ENCODE measurements at regions not wholly inside any gene's neighbourhood (a gene's known extent, or its start where the extent isn't known, plus 50 kb on each side); places are given as distances from the start of the nearest gene placed in this dataset.
"Not testable (repeated sequence)": the region's sequence is repeated elsewhere in the genome, so short reads cannot be mapped to it uniquely, and the experiment has no call there.

DNA sequence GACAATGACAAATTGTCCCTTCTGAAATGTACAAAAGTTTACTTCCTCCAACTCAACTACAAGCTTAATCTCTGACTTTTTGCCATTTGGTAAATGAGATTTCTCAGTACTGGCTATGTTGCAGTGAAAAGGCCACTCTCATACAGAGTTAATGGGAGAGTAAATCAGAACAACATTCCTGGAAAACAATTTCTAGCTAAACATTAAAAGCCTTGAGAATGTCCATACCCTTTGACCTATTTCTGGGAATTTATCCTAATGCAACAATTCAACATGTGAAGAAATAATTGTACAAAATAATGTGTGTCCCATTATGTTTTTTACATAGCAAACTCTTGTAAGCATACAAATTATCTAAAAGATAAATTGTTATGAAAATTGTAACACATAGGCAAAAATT, 56.3 kb upstream of the SPEF2 start:
- no peak for FAIRE-seq

DNA sequence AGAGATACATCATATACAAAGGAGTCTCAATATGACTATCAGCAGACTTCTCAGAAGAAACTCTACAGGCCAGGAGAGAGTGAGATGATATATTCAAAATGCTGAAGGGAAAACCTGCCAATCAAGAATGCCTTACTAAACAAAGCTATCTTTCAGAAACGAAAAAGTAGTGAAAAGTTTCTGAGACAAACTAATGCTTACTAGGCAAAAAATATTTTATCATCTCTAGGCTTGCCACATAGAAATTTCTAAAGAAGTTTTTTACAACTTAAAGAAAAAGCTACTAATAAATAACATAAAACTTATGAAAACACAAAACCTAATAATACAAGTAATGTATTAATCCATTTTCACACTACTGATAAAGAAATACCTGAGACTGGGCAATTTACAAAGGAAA, 59.9 kb upstream of the SPEF2 start:
- no peak for FAIRE-seq

DNA sequence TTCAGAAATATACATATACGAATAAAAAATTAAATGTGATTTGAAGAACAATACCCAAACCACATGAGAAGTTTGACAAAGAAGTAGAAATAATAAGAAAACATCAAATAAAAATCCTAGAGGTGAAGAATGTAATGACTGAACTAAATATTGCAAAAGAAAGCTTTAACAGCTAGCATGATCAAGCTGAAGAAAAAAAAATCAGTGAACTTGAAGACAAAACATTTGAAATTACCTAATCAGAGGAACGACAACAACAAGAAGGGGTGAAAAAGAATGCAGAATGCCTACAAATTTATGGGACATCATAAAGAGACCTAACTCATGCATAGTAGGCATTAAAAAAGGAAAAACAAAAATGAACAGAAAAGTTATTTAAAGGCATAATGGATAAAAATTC, 60.5 kb upstream of the SPEF2 start:
- no peak for FAIRE-seq

GRCh38 chr5:35554016-35554415, 63.6 kb upstream of the SPEF2 start:
- FAIRE-seq: no peak

GRCh38 chr5:35545190-35545589, 72.5 kb upstream of the SPEF2 start:
- FAIRE-seq: no peak

- no peak for FAIRE-seq
Observed at GRCh38 chr5:35543408-35543807, 74.3 kb upstream of the SPEF2 start.

DNA sequence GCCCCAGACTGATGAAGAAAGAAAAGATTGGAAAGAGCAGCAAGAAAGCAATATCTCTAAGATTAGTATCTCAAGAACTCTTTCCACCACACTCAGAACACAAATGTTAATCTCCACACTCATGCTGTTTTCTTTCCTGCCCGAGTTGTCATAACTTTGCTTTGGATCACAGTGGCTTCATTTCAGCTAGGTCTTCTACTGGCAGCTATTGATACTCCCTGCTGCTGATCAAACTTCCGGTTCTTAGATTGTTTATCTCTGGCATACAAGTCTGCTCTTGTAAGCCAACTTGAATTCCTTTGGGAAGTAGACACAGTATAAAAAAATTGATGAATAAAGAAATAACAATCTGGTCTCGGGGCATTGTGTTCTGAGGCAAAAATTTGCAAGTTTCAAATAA, 77.7 kb upstream of the SPEF2 start:
- no peak for FAIRE-seq

- no peak for FAIRE-seq
Observed at GRCh38 chr5:35538198-35538931, 79.3 kb upstream of the SPEF2 start.

DNA sequence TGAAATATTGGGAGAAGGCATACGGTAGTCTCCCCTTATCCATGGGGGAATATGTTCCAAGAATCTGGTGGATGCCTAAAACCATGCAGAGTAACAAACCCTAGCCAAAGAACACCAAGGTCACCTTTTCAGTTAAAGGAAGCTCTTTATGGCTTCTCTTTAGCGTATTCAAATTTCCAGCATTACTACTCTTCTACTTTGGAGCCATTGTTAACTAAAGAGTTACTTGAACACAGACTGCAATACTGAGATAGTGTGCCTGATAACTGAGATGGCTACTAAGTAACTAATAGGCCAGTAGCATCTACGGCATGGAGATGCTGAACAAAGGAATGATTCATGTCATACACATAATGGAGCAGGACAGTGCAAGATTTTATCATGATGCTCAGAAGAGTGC, 84.5 kb upstream of the SPEF2 start:
- FAIRE-seq: no peak

- not testable (repeated sequence) for FAIRE-seq
Observed at GRCh38 chr5:35531553-35531952, 86.1 kb upstream of the SPEF2 start.

- no peak for FAIRE-seq
Observed at GRCh38 chr5:35518104-35518503, 99.6 kb upstream of the SPEF2 start.

GRCh38 chr5:35516271-35516670, 101.4 kb upstream of the SPEF2 start:
- FAIRE-seq: no peak

- no peak for FAIRE-seq
Observed at GRCh38 chr5:35513612-35514011, 104.1 kb upstream of the SPEF2 start.

DNA sequence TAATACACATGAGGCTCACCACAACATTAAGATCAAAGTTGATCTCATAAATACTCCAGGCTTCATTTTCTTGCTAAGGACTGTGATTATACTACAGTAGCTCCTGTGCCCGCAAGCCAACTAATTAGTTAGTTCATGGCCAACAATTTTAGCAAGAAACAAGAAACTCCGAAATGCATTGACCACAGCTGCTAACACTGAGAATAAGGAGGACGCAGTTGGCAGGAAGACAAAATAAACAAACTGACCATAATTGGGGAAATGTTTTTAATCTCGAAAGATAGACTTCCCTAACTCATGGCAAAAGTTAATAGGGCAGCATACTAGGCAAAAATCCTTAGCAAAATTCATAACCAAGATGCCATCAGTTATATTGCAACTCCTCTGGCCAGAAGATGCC, 115.5 kb upstream of the SPEF2 start:
- FAIRE-seq: no peak

GRCh38 chr5:35488791-35489190, 128.9 kb upstream of the SPEF2 start:
- no peak for FAIRE-seq

GRCh38 chr5:35488055-35488454, 129.6 kb upstream of the SPEF2 start:
- FAIRE-seq: no peak

- FAIRE-seq: no peak
Observed at GRCh38 chr5:35487233-35488025, 130.2 kb upstream of the SPEF2 start.

DNA sequence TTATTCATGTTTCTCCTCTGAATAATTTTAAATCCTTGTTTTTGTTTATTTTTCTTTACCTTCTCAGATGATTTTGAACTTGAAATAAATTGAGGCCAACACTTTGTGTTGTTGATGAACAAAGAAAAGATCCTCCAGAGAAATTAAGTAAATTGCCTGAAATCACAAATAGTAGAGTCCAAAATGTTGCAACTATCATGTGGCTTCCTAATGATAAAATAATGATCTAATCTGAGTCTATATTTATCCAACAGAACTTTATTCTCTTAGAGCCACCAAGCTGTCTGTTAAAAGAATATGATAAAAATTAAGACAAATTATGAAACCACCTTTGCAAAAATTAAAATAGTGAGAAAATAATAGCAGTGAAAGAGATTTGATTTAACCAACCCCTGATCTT, 132.2 kb upstream of the SPEF2 start:
- FAIRE-seq: no peak

DNA sequence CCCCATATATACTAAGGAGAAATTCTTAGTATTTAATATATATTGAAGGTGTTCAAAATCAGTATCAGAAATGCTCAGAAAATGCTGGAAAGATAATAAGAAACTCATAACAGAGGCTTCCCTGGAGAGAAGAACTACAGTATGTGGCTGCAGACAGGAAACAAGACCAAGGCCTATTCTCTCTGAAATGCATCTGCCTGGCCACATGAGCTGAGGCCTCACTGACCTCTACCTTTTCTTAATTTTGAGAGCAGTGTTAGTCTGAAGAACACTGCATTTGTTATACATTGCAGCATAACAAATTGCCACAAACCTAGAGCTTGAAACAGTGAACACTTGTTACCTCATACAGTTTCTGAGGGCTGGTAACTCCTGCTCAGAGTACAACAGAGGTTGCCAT, 133.4 kb upstream of the SPEF2 start:
- no peak for FAIRE-seq

- FAIRE-seq: peak; percentile 43
Observed at GRCh38 chr5:35483780-35484179, 133.9 kb upstream of the SPEF2 start.

DNA sequence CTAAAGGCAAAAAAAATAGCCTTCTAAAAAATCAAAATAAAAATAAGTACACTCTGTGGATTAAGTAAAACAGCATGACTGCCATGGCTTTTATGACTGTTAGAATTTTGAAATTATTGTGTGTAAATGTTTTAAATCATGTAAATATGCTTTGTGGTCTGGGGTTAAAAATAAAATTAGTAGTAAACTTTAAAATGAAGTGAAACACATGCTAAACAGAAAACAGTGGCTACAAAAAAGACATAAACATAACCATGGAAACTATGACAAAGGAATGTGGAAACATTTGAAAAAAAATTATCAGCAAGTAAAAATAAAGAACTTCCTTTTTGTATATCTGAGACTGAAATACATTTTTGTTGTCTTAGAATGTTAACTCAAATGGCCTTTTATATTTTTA, 134.5 kb upstream of the SPEF2 start:
- FAIRE-seq: no peak

- FAIRE-seq: no peak
Observed at GRCh38 chr5:35482167-35482755, 135.4 kb upstream of the SPEF2 start.

- no peak for FAIRE-seq
Observed at GRCh38 chr5:35478856-35479682, 138.6 kb upstream of the SPEF2 start.
